AG08395 (cell line): ENCODE measurements at regions not wholly inside any gene's neighbourhood (a gene's known extent, or its start where the extent isn't known, plus 50 kb on each side); places are given as distances from the start of the nearest gene placed in this dataset.
"Not testable (repeated sequence)": the region's sequence is repeated elsewhere in the genome, so short reads cannot be mapped to it uniquely, and the experiment has no call there.

Experiments
- DNase-seq: peaks from one replicate; pipeline ENCODE4 v3.0.0; 2012; ENCODE audit warnings: mixed read lengths, low spot score

- DNase-seq: no peak
Observed at GRCh38 chr3:55297245-55297644, 189.9 kb downstream of the WNT5A start.

GRCh38 chr3:55296791-55297190 is 190.3 kb downstream of the WNT5A start:
- no peak for DNase-seq

GRCh38 chr3:55296030-55296429 is 191.1 kb downstream of the WNT5A start:
- DNase-seq: no peak

GRCh38 chr3:55294557-55294956 is 192.5 kb downstream of the WNT5A start:
- no peak for DNase-seq

- no peak for DNase-seq
Observed at GRCh38 chr3:55292360-55292759, 194.7 kb downstream of the WNT5A start.

GRCh38 chr3:55288657-55289056 is 198.4 kb downstream of the WNT5A start:
- no peak for DNase-seq

- no peak for DNase-seq
Observed at GRCh38 chr3:55286693-55287092, 200.4 kb downstream of the WNT5A start.

GRCh38 chr3:55285156-55285555 is 201.9 kb downstream of the WNT5A start:
- DNase-seq: peak; percentile 43

GRCh38 chr3:55283441-55283925 is 203.6 kb downstream of the WNT5A start:
- DNase-seq: peak; percentile 19

GRCh38 chr3:55282994-55283393 is 204.1 kb downstream of the WNT5A start:
- no peak for DNase-seq

GRCh38 chr3:55272031-55272645 is 215.0 kb downstream of the WNT5A start:
- no peak for DNase-seq

GRCh38 chr3:55271549-55271948 is 215.6 kb downstream of the WNT5A start:
- DNase-seq: no peak

GRCh38 chr3:55270976-55271375 is 216.1 kb downstream of the WNT5A start:
- DNase-seq: no peak

- no peak for DNase-seq
Observed at GRCh38 chr3:55269636-55270035, 217.5 kb downstream of the WNT5A start.

- DNase-seq: no peak
Observed at GRCh38 chr3:55269096-55269495, 218.0 kb downstream of the WNT5A start.

GRCh38 chr3:55267206-55267930 is 219.7 kb downstream of the WNT5A start:
- DNase-seq: peak; percentile 64

- DNase-seq: no peak
Observed at GRCh38 chr3:55264919-55265318, 222.2 kb downstream of the WNT5A start.

GRCh38 chr3:55252921-55253320 is 234.2 kb downstream of the WNT5A start:
- peak; percentile 45 for DNase-seq

GRCh38 chr3:55249156-55249555 is 237.9 kb downstream of the WNT5A start:
- not testable (repeated sequence) for DNase-seq

- DNase-seq: no peak
Observed at GRCh38 chr3:55247666-55248065, 239.4 kb downstream of the WNT5A start.

- no peak for DNase-seq
Observed at GRCh38 chr3:55246033-55246432, 241.1 kb downstream of the WNT5A start.

GRCh38 chr3:55245351-55245750 is 241.8 kb downstream of the WNT5A start:
- DNase-seq: no peak

GRCh38 chr3:55244247-55244646 is 242.9 kb downstream of the WNT5A start:
- DNase-seq: no peak

GRCh38 chr3:55243678-55244077 is 243.4 kb downstream of the WNT5A start:
- no peak for DNase-seq
